IMR-90 (cell line): ENCODE measurements at regions not wholly inside any gene's neighbourhood (a gene's known extent, or its start where the extent isn't known, plus 50 kb on each side); places are given as distances from the start of the nearest gene placed in this dataset.

Source experiments
- ATAC-seq: fragments of 200-7000 bp; cut with Tn5 transposase; 2 replicates; pipeline ENCODE4 v1.9.1; 2020; ENCODE audit warnings: low read depth, mild to moderate bottlenecking, moderate library complexity
- BruUV-seq: library from RNA; stranded (reverse); fragments of 400-500 nt; replicated peaks from 2 replicates; lab custom pipeline; 2021; lab: Mats Ljungman, UMichigan
- CTCF ChIA-PET: fragments of 300-600 bp; formaldehyde crosslinking; extraction: SDS; loops from one replicate; lab custom pipeline; 2021; ENCODE audit warnings: antibody characterized with exemption; lab: Yijun Ruan, JAX
- POLR2A ChIA-PET: fragments of 300-600 bp; sonication (Branson Sonifier 250); formaldehyde crosslinking; loops from one replicate; lab custom pipeline; 2022; ENCODE audit warnings: antibody characterized with exemption; ENCODE audit not compliant: unreplicated experiment; lab: Charles Lee
- DNase-seq: peaks from one replicate; pipeline ENCODE4 v3.0.0; 2013
- H2AFZ ChIP-seq: replicated peaks from 2 replicates; pipeline ENCODE3; 2013; ENCODE audit warnings: low read length, mild to moderate bottlenecking; ENCODE audit not compliant: poor library complexity
- H2AK5ac ChIP-seq: 2 replicates; pipeline ENCODE4 v1.6.1; 2013; ENCODE audit warnings: low read depth, low read length, inconsistent platforms
- H2AK9ac ChIP-seq: replicated peaks from 2 replicates; pipeline ENCODE3; 2013; ENCODE audit warnings: mild to moderate bottlenecking, low read depth, low read length, moderate library complexity; ENCODE audit not compliant: poor library complexity
- H2BK120ac ChIP-seq: 2 replicates; pipeline ENCODE4 v1.6.1; 2013; ENCODE audit warnings: low read depth, low read length, inconsistent platforms
- H2BK15ac ChIP-seq: 3 replicates; pipeline ENCODE4 v1.6.1; 2013; ENCODE audit warnings: low read depth, low read length, inconsistent platforms
- H2BK20ac ChIP-seq: 2 replicates; pipeline ENCODE4 v1.6.1; 2013; ENCODE audit warnings: low read depth, mild to moderate bottlenecking, inconsistent platforms, low read length, moderate library complexity
- H2BK5ac ChIP-seq: 2 replicates; pipeline ENCODE4 v1.6.1; 2013; ENCODE audit warnings: mild to moderate bottlenecking, low read depth, low read length, inconsistent platforms; ENCODE audit not compliant: poor library complexity, severe bottlenecking
- H3K14ac ChIP-seq: replicated peaks from 2 replicates; pipeline ENCODE4 v1.6.1; 2013; ENCODE audit warnings: low read depth, low read length, inconsistent platforms
- H3K18ac ChIP-seq: 2 replicates; pipeline ENCODE4 v1.6.1; 2013; ENCODE audit warnings: low read depth, low read length, control low read depth
- H3K23ac ChIP-seq: 2 replicates; pipeline ENCODE4 v1.6.1; 2013; ENCODE audit warnings: low read depth, low read length, inconsistent platforms
- H3K27ac ChIP-seq: 2 replicates; pipeline ENCODE4 v1.5.1; 2013; ENCODE audit warnings: mild to moderate bottlenecking, control low read depth, low read length; ENCODE audit not compliant: insufficient read depth
- H3K27me3 ChIP-seq: 2 replicates; pipeline ENCODE4 v1.6.1; 2013; ENCODE audit warnings: low read length; ENCODE audit not compliant: control insufficient read depth, insufficient read depth
- H3K36me3 ChIP-seq: 2 replicates; pipeline ENCODE4 v1.6.1; 2013; ENCODE audit warnings: low read length, mixed read lengths; ENCODE audit not compliant: control insufficient read depth, insufficient read depth
- H3K4ac ChIP-seq: 2 replicates; pipeline ENCODE4 v1.6.1; 2013; ENCODE audit warnings: low read depth, low read length, inconsistent platforms
- H3K4me1 ChIP-seq: 2 replicates; pipeline ENCODE4 v1.6.1; 2013; ENCODE audit warnings: low read length, mixed read lengths; ENCODE audit not compliant: control insufficient read depth, insufficient read depth
- H3K4me2 ChIP-seq: 2 replicates; pipeline ENCODE4 v1.6.1; 2013; ENCODE audit warnings: low read depth, mild to moderate bottlenecking, control low read depth, low read length, moderate library complexity
- H3K4me3 ChIP-seq: 2 replicates; pipeline ENCODE4 v1.5.1; 2013; ENCODE audit warnings: low read depth, mild to moderate bottlenecking, control low read depth, low read length, moderate library complexity; ENCODE audit not compliant: insufficient read depth
- H3K56ac ChIP-seq: 2 replicates; pipeline ENCODE4 v1.6.1; 2013; ENCODE audit warnings: low read length, inconsistent platforms; ENCODE audit not compliant: insufficient read depth; ENCODE audit errors: extremely low read depth
- H3K79me1 ChIP-seq, 2 experiments: 2 replicates each; pipeline ENCODE4 v1.6.1; 2013; ENCODE audit warnings: low read length in 2 of 2, inconsistent platforms in 1 of 2, low read depth in 1 of 2
- H3K9ac ChIP-seq: 2 replicates; pipeline ENCODE4 v1.6.1; 2013; ENCODE audit warnings: low read depth, low read length, control low read depth
- H3K9me1 ChIP-seq: 2 replicates; pipeline ENCODE4 v1.6.1; 2013; ENCODE audit warnings: low read length, inconsistent platforms; ENCODE audit not compliant: insufficient read depth
- H3K9me3 ChIP-seq: 2 replicates; pipeline ENCODE4 v1.6.1; 2013; ENCODE audit warnings: low read length; ENCODE audit not compliant: control insufficient read depth, insufficient read depth
- H4K20me1 ChIP-seq: 2 replicates; pipeline ENCODE4 v1.6.1; 2013; ENCODE audit warnings: low read length, inconsistent platforms; ENCODE audit not compliant: insufficient read depth
- H4K5ac ChIP-seq: 2 replicates; pipeline ENCODE4 v1.6.1; 2013; ENCODE audit warnings: mild to moderate bottlenecking, low read depth, low read length, control low read depth
- H4K8ac ChIP-seq, 2 experiments: 2 replicates each; pipeline ENCODE4 v1.6.1; 2013; ENCODE audit warnings: low read depth in 2 of 2, low read length in 2 of 2, control low read depth in 1 of 2, inconsistent platforms in 1 of 2
- H4K91ac ChIP-seq: 2 replicates; pipeline ENCODE4 v1.6.1; 2013; ENCODE audit warnings: low read depth, low read length, inconsistent platforms; ENCODE audit not compliant: insufficient read depth
- CEBPB ChIP-seq: IDR thresholded peaks from 2 replicates; pipeline ENCODE4 v1.6.1; 2012; ENCODE audit warnings: low read depth, low read length, improper control_type of control experiment
- MXI1 ChIP-seq: IDR thresholded peaks from 2 replicates; pipeline ENCODE4 v1.6.1; 2012; ENCODE audit warnings: low read depth, mild to moderate bottlenecking, low read length, moderate library complexity, borderline replicate concordance
- RAD21 ChIP-seq: IDR thresholded peaks from 2 replicates; pipeline ENCODE4 v1.6.1; 2012; ENCODE audit warnings: low read length, improper control_type of control experiment
- SMC3 ChIP-seq: fragments of 150-350 bp; IDR thresholded peaks from 2 replicates; pipeline ENCODE4 v1.6.1; 2016; ENCODE audit warnings: low read depth, mild to moderate bottlenecking, antibody characterized with exemption, low read length, moderate library complexity
- USF2 ChIP-seq: fragments of 150-350 bp; IDR thresholded peaks from 2 replicates; pipeline ENCODE4 v1.6.1; 2017; ENCODE audit warnings: mild to moderate bottlenecking, antibody characterized with exemption, low read length, low read depth
- WGBS, 2 experiments: methylation state at CpG; one replicate each; pipeline versions ENCODE4 v1.1.5 to v1.1.7; 2013; ENCODE audit warnings: missing lambda C conversion rate in 2 of 2; ENCODE audit not compliant: insufficient read length in 1 of 2; ENCODE audit errors: extremely low coverage in 2 of 2; 5-methylcytosine and 5-hydroxymethylcytosine counted together
- dilution Hi-C: fragments of 300-500 bp; cut with HindIII; formaldehyde crosslinking; loops from one replicate; pipeline ENCODE4 v1.14.3; 2018; ENCODE audit warnings: low sequenced_read_pairs; ENCODE audit not compliant: unreplicated experiment
- in situ Hi-C: fragments of 300-500 bp; cut with MboI; formaldehyde crosslinking; loops from 3 replicates; pipeline ENCODE4 v1.14.3; 2019; ENCODE audit warnings: low sequenced_read_pairs, inconsistent platforms, mixed read lengths
- intact Hi-C: fragments of 100-400 bp; cut with micrococcal nuclease; formaldehyde crosslinking; loops from 2 replicates; pipeline ENCODE4 v1.10.0; 2022
- TF ChIP-seq, protein P1 (sequence below): conservative IDR thresholded peaks from 2 replicates; pipeline ENCODE4 v1.5.1; 2012; ENCODE audit warnings: mild to moderate bottlenecking, low read depth, low read length, improper control_type of control experiment

GRCh38 chr9:72427801-72428200 is 62.8 kb upstream of the ZFAND5 start:
- Histone ChIP-seq H3K36me3 (no peaks in the 10 kb centered on the region), H3K79me1 (no peaks in the 10 kb centered on the region), H3K14ac (no peak overlapping the region), H2AK9ac (no peak overlapping the region), H3K9ac (no peak overlapping the region), H3K9me1 (no peaks in the 10 kb centered on the region), H3K4me1 (peaks cover 2% of the 10 kb centered on the region; the same call in 1 of the 2 replicates), H3K18ac (peak overlapping the region; percentile 83), H2BK15ac (no peak overlapping the region; the same call in 2 of the 3 replicates), H3K27me3 (no peaks in the 10 kb centered on the region), H2BK5ac (peak overlapping the region; percentile 72), H3K27ac (no peak overlapping the region; the same call in 1 of the 2 replicates), H3K4ac (no peak overlapping the region), H3K9me3 (no peaks in the 10 kb centered on the region), H3K56ac (no peak overlapping the region), H3K4me3 (no peak overlapping the region), H2AFZ (no peak overlapping the region), H2AK5ac (no peak overlapping the region), H4K91ac (no peak overlapping the region), H4K5ac (no peak overlapping the region), H3K23ac (no peak overlapping the region), H4K8ac (no peak overlapping the region), H3K4me2 (peak overlapping the region; percentile 69), H2BK120ac (no peak overlapping the region), H2BK20ac (no peak overlapping the region), H4K20me1 (no peaks in the 10 kb centered on the region)
- intact Hi-C loops (loop anchor here (2.0 kb wide), 1 partner anchor 43 kb away; no protein-coding TSS in a partner anchor), in situ Hi-C loops (no loop called here), dilution Hi-C loops (no loop called here)
- no CpG with 5 or more reads among the region's 1 CpG for WGBS, 2 experiments
- no peak for DNase-seq
- no TSS peak for BruUV-seq
- ChIA-PET CTCF (no interaction called here), POLR2A (no interaction called here)
- no peak for ATAC-seq
- TF ChIP-seq SMC3 (no peak), CEBPB (no peak), MXI1 (no peak), USF2 (no peak), RAD21 (no peak)
- TF ChIP-seq, protein P1, sequence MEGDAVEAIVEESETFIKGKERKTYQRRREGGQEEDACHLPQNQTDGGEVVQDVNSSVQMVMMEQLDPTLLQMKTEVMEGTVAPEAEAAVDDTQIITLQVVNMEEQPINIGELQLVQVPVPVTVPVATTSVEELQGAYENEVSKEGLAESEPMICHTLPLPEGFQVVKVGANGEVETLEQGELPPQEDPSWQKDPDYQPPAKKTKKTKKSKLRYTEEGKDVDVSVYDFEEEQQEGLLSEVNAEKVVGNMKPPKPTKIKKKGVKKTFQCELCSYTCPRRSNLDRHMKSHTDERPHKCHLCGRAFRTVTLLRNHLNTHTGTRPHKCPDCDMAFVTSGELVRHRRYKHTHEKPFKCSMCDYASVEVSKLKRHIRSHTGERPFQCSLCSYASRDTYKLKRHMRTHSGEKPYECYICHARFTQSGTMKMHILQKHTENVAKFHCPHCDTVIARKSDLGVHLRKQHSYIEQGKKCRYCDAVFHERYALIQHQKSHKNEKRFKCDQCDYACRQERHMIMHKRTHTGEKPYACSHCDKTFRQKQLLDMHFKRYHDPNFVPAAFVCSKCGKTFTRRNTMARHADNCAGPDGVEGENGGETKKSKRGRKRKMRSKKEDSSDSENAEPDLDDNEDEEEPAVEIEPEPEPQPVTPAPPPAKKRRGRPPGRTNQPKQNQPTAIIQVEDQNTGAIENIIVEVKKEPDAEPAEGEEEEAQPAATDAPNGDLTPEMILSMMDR: no peak
